PC-9 (cell line): ENCODE measurements at regions not wholly inside any gene's neighbourhood (a gene's known extent, or its start where the extent isn't known, plus 50 kb on each side); places are given as distances from the start of the nearest gene placed in this dataset.

Source experiments
- CTCF ChIP-seq: fragments of 200-600 bp; sonication (generic); conservative IDR thresholded peaks from 2 replicates; pipeline ENCODE4 v1.6.1; 2017; ENCODE audit warnings: mixed run types, antibody characterized with exemption, mild to moderate bottlenecking, moderate library complexity
- EZH2 ChIP-seq: fragments of 200-600 bp; sonication (generic); IDR thresholded peaks from 2 replicates; pipeline ENCODE4 v1.8.0; 2017; ENCODE audit warnings: antibody characterized with exemption, low read depth

- TF ChIP-seq CTCF (no peak), EZH2 (no peak)
Measured at GRCh38 chr6:9272671-9273070, 837.3 kb upstream of the SLC35B3 start.
